ENCODE measurements at regions not wholly inside any gene's neighbourhood (a gene's known extent, or its start where the extent isn't known, plus 50 kb on each side); places are given as distances from the start of the nearest gene placed in this dataset.

GRCh38 chr4:126708716-126709115 lies 924.0 kb upstream of the INTU start:
- H4K20me1 ChIP-seq (ENCODE audit: control insufficient read depth, insufficient read depth, low read depth, low read length): no peaks in the 10 kb centered on the region
- H3K9me3 ChIP-seq (ENCODE audit: control insufficient read depth, insufficient read depth, low read length): no peaks in the 10 kb centered on the region
- H3K4me1 ChIP-seq (ENCODE audit: control insufficient read depth, low read length): no peaks in the 10 kb centered on the region
- no peak overlapping the region for H3K4me2 ChIP-seq (ENCODE audit: low read length)
- TF ChIP-seq EZH2phosphoT487 (IDR thresholded peaks at IDR 0.05; ENCODE audit: borderline replicate concordance, low read length) (no peak), CTCF (IDR thresholded peaks at IDR 0.05; ENCODE audit: low read depth, low read length, poor library complexity, severe bottlenecking) (no peak)
- no peaks in the 10 kb centered on the region for H3F3A ChIP-seq (ENCODE audit: control insufficient read depth, insufficient read depth)
- no peaks in the 10 kb centered on the region for H3K9me2 ChIP-seq (replicated peaks; ENCODE audit: control insufficient read depth, low read length)
- no peak overlapping the region for H3K4me3 ChIP-seq (ENCODE audit: low read length)
- H3K27ac ChIP-seq (ENCODE audit: low read depth, low read length): no peak overlapping the region
- no peaks in the 10 kb centered on the region for H3K36me3 ChIP-seq (ENCODE audit: control insufficient read depth, low read length)
- H3K79me2 ChIP-seq (ENCODE audit: control insufficient read depth, low read length): no peaks in the 10 kb centered on the region
- H3K27me3 ChIP-seq (ENCODE audit: control insufficient read depth, low read length): no peaks in the 10 kb centered on the region

- no peaks in the 10 kb centered on the region for H3K9me3 ChIP-seq (ENCODE audit: control insufficient read depth, insufficient read depth, low read length)
Measured at GRCh38 chr4:126710935-126711334, 921.8 kb upstream of the INTU start.

GRCh38 chr4:126715067-126715466 lies 917.7 kb upstream of the INTU start:
- Histone ChIP-seq H3K9me2 (replicated peaks; ENCODE audit: control insufficient read depth, low read length) (no peaks in the 10 kb centered on the region), H3K4me3 (ENCODE audit: low read length) (no peak overlapping the region), H3K4me2 (ENCODE audit: low read length) (no peak overlapping the region), H3F3A (ENCODE audit: control insufficient read depth, insufficient read depth) (no peaks in the 10 kb centered on the region), H3K27me3 (ENCODE audit: control insufficient read depth, low read length) (no peaks in the 10 kb centered on the region), H3K79me2 (ENCODE audit: control insufficient read depth, low read length) (no peaks in the 10 kb centered on the region), H3K36me3 (ENCODE audit: control insufficient read depth, low read length) (no peaks in the 10 kb centered on the region), H4K20me1 (ENCODE audit: control insufficient read depth, insufficient read depth, low read depth, low read length) (no peaks in the 10 kb centered on the region), H3K4me1 (ENCODE audit: control insufficient read depth, low read length) (no peaks in the 10 kb centered on the region), H3K27ac (ENCODE audit: low read depth, low read length) (no peak overlapping the region), H3K9me3 (ENCODE audit: control insufficient read depth, insufficient read depth, low read length) (no peaks in the 10 kb centered on the region)
- TF ChIP-seq EZH2phosphoT487 (IDR thresholded peaks at IDR 0.05; ENCODE audit: borderline replicate concordance, low read length) (no peak), CTCF (IDR thresholded peaks at IDR 0.05; ENCODE audit: low read depth, low read length, poor library complexity, severe bottlenecking) (no peak)

More at GRCh38 chr4:126710935-126711334, 921.8 kb upstream of the INTU start:
- TF ChIP-seq EZH2phosphoT487 (IDR thresholded peaks at IDR 0.05; ENCODE audit: borderline replicate concordance, low read length) (no peak), CTCF (IDR thresholded peaks at IDR 0.05; ENCODE audit: low read depth, low read length, poor library complexity, severe bottlenecking) (no peak)
- H3K4me1 ChIP-seq (ENCODE audit: control insufficient read depth, low read length): no peaks in the 10 kb centered on the region
- H3K4me3 ChIP-seq (ENCODE audit: low read length): no peak overlapping the region
- H3K9me2 ChIP-seq (replicated peaks; ENCODE audit: control insufficient read depth, low read length): no peaks in the 10 kb centered on the region
- no peaks in the 10 kb centered on the region for H3K36me3 ChIP-seq (ENCODE audit: control insufficient read depth, low read length)
- H3K4me2 ChIP-seq (ENCODE audit: low read length): no peak overlapping the region
- H3K27me3 ChIP-seq (ENCODE audit: control insufficient read depth, low read length): no peaks in the 10 kb centered on the region
- H4K20me1 ChIP-seq (ENCODE audit: control insufficient read depth, insufficient read depth, low read depth, low read length): no peaks in the 10 kb centered on the region
- H3K27ac ChIP-seq (ENCODE audit: low read depth, low read length): no peak overlapping the region
- no peaks in the 10 kb centered on the region for H3K79me2 ChIP-seq (ENCODE audit: control insufficient read depth, low read length)
- H3F3A ChIP-seq (ENCODE audit: control insufficient read depth, insufficient read depth): no peaks in the 10 kb centered on the region

- H3K27me3 ChIP-seq (ENCODE audit: control insufficient read depth, low read length): no peaks in the 10 kb centered on the region
- H3K4me1 ChIP-seq (ENCODE audit: control insufficient read depth, low read length): no peaks in the 10 kb centered on the region
- no peaks in the 10 kb centered on the region for H3K9me3 ChIP-seq (ENCODE audit: control insufficient read depth, insufficient read depth, low read length)
- no peaks in the 10 kb centered on the region for H4K20me1 ChIP-seq (ENCODE audit: control insufficient read depth, insufficient read depth, low read depth, low read length)
- no peaks in the 10 kb centered on the region for H3K36me3 ChIP-seq (ENCODE audit: control insufficient read depth, low read length)
- no peak overlapping the region for H3K4me2 ChIP-seq (ENCODE audit: low read length)
- TF ChIP-seq CTCF (IDR thresholded peaks at IDR 0.05; ENCODE audit: low read depth, low read length, poor library complexity, severe bottlenecking): no peak
- no peak for TF ChIP-seq EZH2phosphoT487 (IDR thresholded peaks at IDR 0.05; ENCODE audit: borderline replicate concordance, low read length)
- no peaks in the 10 kb centered on the region for H3K9me2 ChIP-seq (replicated peaks; ENCODE audit: control insufficient read depth, low read length)
- no peaks in the 10 kb centered on the region for H3K79me2 ChIP-seq (ENCODE audit: control insufficient read depth, low read length)
- H3K27ac ChIP-seq (ENCODE audit: low read depth, low read length): no peak overlapping the region
- H3F3A ChIP-seq (ENCODE audit: control insufficient read depth, insufficient read depth): no peaks in the 10 kb centered on the region
- H3K4me3 ChIP-seq (ENCODE audit: low read length): no peak overlapping the region
Measured at GRCh38 chr4:126715681-126716080, 917.1 kb upstream of the INTU start.
